IMR-90 (cell line): ENCODE measurements at regions not wholly inside any gene's neighbourhood (a gene's known extent, or its start where the extent isn't known, plus 50 kb on each side); places are given as distances from the start of the nearest gene placed in this dataset.

Experiments used
- ATAC-seq: fragments of 200-7000 bp; cut with Tn5 transposase; 2 replicates; pipeline ENCODE4 v1.9.1; 2020; ENCODE audit warnings: low read depth, mild to moderate bottlenecking, moderate library complexity
- BruUV-seq: library from RNA; stranded (reverse); fragments of 400-500 nt; replicated peaks from 2 replicates; lab custom pipeline; 2021; lab: Mats Ljungman, UMichigan
- CTCF ChIA-PET: fragments of 300-600 bp; formaldehyde crosslinking; extraction: SDS; loops from one replicate; lab custom pipeline; 2021; ENCODE audit warnings: antibody characterized with exemption; lab: Yijun Ruan, JAX
- POLR2A ChIA-PET: fragments of 300-600 bp; sonication (Branson Sonifier 250); formaldehyde crosslinking; loops from one replicate; lab custom pipeline; 2022; ENCODE audit warnings: antibody characterized with exemption; ENCODE audit not compliant: unreplicated experiment; lab: Charles Lee
- DNase-seq: peaks from one replicate; pipeline ENCODE4 v3.0.0; 2013
- H2AFZ ChIP-seq: replicated peaks from 2 replicates; pipeline ENCODE3; 2013; ENCODE audit warnings: low read length, mild to moderate bottlenecking; ENCODE audit not compliant: poor library complexity
- H2AK5ac ChIP-seq: 2 replicates; pipeline ENCODE4 v1.6.1; 2013; ENCODE audit warnings: low read depth, low read length, inconsistent platforms
- H2AK9ac ChIP-seq: replicated peaks from 2 replicates; pipeline ENCODE3; 2013; ENCODE audit warnings: mild to moderate bottlenecking, low read depth, low read length, moderate library complexity; ENCODE audit not compliant: poor library complexity
- H2BK120ac ChIP-seq: 2 replicates; pipeline ENCODE4 v1.6.1; 2013; ENCODE audit warnings: low read depth, low read length, inconsistent platforms
- H2BK15ac ChIP-seq: 3 replicates; pipeline ENCODE4 v1.6.1; 2013; ENCODE audit warnings: low read depth, low read length, inconsistent platforms
- H2BK20ac ChIP-seq: 2 replicates; pipeline ENCODE4 v1.6.1; 2013; ENCODE audit warnings: low read depth, mild to moderate bottlenecking, inconsistent platforms, low read length, moderate library complexity
- H2BK5ac ChIP-seq: 2 replicates; pipeline ENCODE4 v1.6.1; 2013; ENCODE audit warnings: mild to moderate bottlenecking, low read depth, low read length, inconsistent platforms; ENCODE audit not compliant: poor library complexity, severe bottlenecking
- H3K14ac ChIP-seq: replicated peaks from 2 replicates; pipeline ENCODE4 v1.6.1; 2013; ENCODE audit warnings: low read depth, low read length, inconsistent platforms
- H3K18ac ChIP-seq: 2 replicates; pipeline ENCODE4 v1.6.1; 2013; ENCODE audit warnings: low read depth, low read length, control low read depth
- H3K23ac ChIP-seq: 2 replicates; pipeline ENCODE4 v1.6.1; 2013; ENCODE audit warnings: low read depth, low read length, inconsistent platforms
- H3K27ac ChIP-seq: 2 replicates; pipeline ENCODE4 v1.5.1; 2013; ENCODE audit warnings: mild to moderate bottlenecking, control low read depth, low read length; ENCODE audit not compliant: insufficient read depth
- H3K27me3 ChIP-seq: 2 replicates; pipeline ENCODE4 v1.6.1; 2013; ENCODE audit warnings: low read length; ENCODE audit not compliant: control insufficient read depth, insufficient read depth
- H3K36me3 ChIP-seq: 2 replicates; pipeline ENCODE4 v1.6.1; 2013; ENCODE audit warnings: low read length, mixed read lengths; ENCODE audit not compliant: control insufficient read depth, insufficient read depth
- H3K4ac ChIP-seq: 2 replicates; pipeline ENCODE4 v1.6.1; 2013; ENCODE audit warnings: low read depth, low read length, inconsistent platforms
- H3K4me1 ChIP-seq: 2 replicates; pipeline ENCODE4 v1.6.1; 2013; ENCODE audit warnings: low read length, mixed read lengths; ENCODE audit not compliant: control insufficient read depth, insufficient read depth
- H3K4me2 ChIP-seq: 2 replicates; pipeline ENCODE4 v1.6.1; 2013; ENCODE audit warnings: low read depth, mild to moderate bottlenecking, control low read depth, low read length, moderate library complexity
- H3K4me3 ChIP-seq: 2 replicates; pipeline ENCODE4 v1.5.1; 2013; ENCODE audit warnings: low read depth, mild to moderate bottlenecking, control low read depth, low read length, moderate library complexity; ENCODE audit not compliant: insufficient read depth
- H3K56ac ChIP-seq: 2 replicates; pipeline ENCODE4 v1.6.1; 2013; ENCODE audit warnings: low read length, inconsistent platforms; ENCODE audit not compliant: insufficient read depth; ENCODE audit errors: extremely low read depth
- H3K79me1 ChIP-seq, 2 experiments: 2 replicates each; pipeline ENCODE4 v1.6.1; 2013; ENCODE audit warnings: low read length in 2 of 2, inconsistent platforms in 1 of 2, low read depth in 1 of 2
- H3K9ac ChIP-seq: 2 replicates; pipeline ENCODE4 v1.6.1; 2013; ENCODE audit warnings: low read depth, low read length, control low read depth
- H3K9me1 ChIP-seq: 2 replicates; pipeline ENCODE4 v1.6.1; 2013; ENCODE audit warnings: low read length, inconsistent platforms; ENCODE audit not compliant: insufficient read depth
- H3K9me3 ChIP-seq: 2 replicates; pipeline ENCODE4 v1.6.1; 2013; ENCODE audit warnings: low read length; ENCODE audit not compliant: control insufficient read depth, insufficient read depth
- H4K20me1 ChIP-seq: 2 replicates; pipeline ENCODE4 v1.6.1; 2013; ENCODE audit warnings: low read length, inconsistent platforms; ENCODE audit not compliant: insufficient read depth
- H4K5ac ChIP-seq: 2 replicates; pipeline ENCODE4 v1.6.1; 2013; ENCODE audit warnings: mild to moderate bottlenecking, low read depth, low read length, control low read depth
- H4K8ac ChIP-seq, 2 experiments: 2 replicates each; pipeline ENCODE4 v1.6.1; 2013; ENCODE audit warnings: low read depth in 2 of 2, low read length in 2 of 2, control low read depth in 1 of 2, inconsistent platforms in 1 of 2
- H4K91ac ChIP-seq: 2 replicates; pipeline ENCODE4 v1.6.1; 2013; ENCODE audit warnings: low read depth, low read length, inconsistent platforms; ENCODE audit not compliant: insufficient read depth
- BHLHE40 ChIP-seq: fragments of 150-350 bp; IDR thresholded peaks from 2 replicates; pipeline ENCODE4 v1.6.1; 2016; ENCODE audit warnings: mild to moderate bottlenecking, low read depth, low read length
- CEBPB ChIP-seq: IDR thresholded peaks from 2 replicates; pipeline ENCODE4 v1.6.1; 2012; ENCODE audit warnings: low read depth, low read length, improper control_type of control experiment
- CHD1 ChIP-seq: IDR thresholded peaks from 2 replicates; pipeline ENCODE4 v1.6.1; 2012; ENCODE audit warnings: low read depth, low read length, improper control_type of control experiment
- CTCF ChIP-seq: conservative IDR thresholded peaks from 2 replicates; pipeline ENCODE4 v1.5.1; 2012; ENCODE audit warnings: mild to moderate bottlenecking, low read depth, low read length, improper control_type of control experiment
- ELK1 ChIP-seq: fragments of 150-350 bp; IDR thresholded peaks from 2 replicates; pipeline ENCODE4 v1.6.1; 2016; ENCODE audit warnings: low read depth, mild to moderate bottlenecking, low read length, moderate library complexity, borderline replicate concordance
- FOS ChIP-seq: fragments of 150-350 bp; IDR thresholded peaks from 2 replicates; pipeline ENCODE4 v1.6.1; 2016; ENCODE audit warnings: low read depth, low read length
- MAFK ChIP-seq: IDR thresholded peaks from 2 replicates; pipeline ENCODE4 v1.6.1; 2012; ENCODE audit warnings: low read depth, low read length, improper control_type of control experiment
- MAZ ChIP-seq: IDR thresholded peaks from 2 replicates; pipeline ENCODE4 v1.6.1; 2012; ENCODE audit warnings: low read depth, mild to moderate bottlenecking, low read length, improper control_type of control experiment, moderate library complexity, borderline replicate concordance
- MXI1 ChIP-seq: IDR thresholded peaks from 2 replicates; pipeline ENCODE4 v1.6.1; 2012; ENCODE audit warnings: low read depth, mild to moderate bottlenecking, low read length, moderate library complexity, borderline replicate concordance
- NFE2L2 ChIP-seq: fragments of 150-350 bp; IDR thresholded peaks from 2 replicates; pipeline ENCODE4 v1.6.1; 2016; ENCODE audit warnings: low read depth, mild to moderate bottlenecking, low read length
- POLR2A ChIP-seq: IDR thresholded peaks from 2 replicates; pipeline ENCODE4 v1.6.1; 2012; ENCODE audit warnings: mild to moderate bottlenecking, low read depth, low read length
- RAD21 ChIP-seq: IDR thresholded peaks from 2 replicates; pipeline ENCODE4 v1.6.1; 2012; ENCODE audit warnings: low read length, improper control_type of control experiment
- RCOR1 ChIP-seq: IDR thresholded peaks from 2 replicates; pipeline ENCODE4 v1.6.1; 2012; ENCODE audit warnings: mild to moderate bottlenecking, low read length, improper control_type of control experiment; ENCODE audit not compliant: insufficient replicate concordance
- USF2 ChIP-seq: fragments of 150-350 bp; IDR thresholded peaks from 2 replicates; pipeline ENCODE4 v1.6.1; 2017; ENCODE audit warnings: mild to moderate bottlenecking, antibody characterized with exemption, low read length, low read depth
- WGBS, 2 experiments: methylation state at CpG; one replicate each; pipeline versions ENCODE4 v1.1.5 to v1.1.7; 2013; ENCODE audit warnings: missing lambda C conversion rate in 2 of 2; ENCODE audit not compliant: insufficient read length in 1 of 2; ENCODE audit errors: extremely low coverage in 2 of 2; 5-methylcytosine and 5-hydroxymethylcytosine counted together
- dilution Hi-C: fragments of 300-500 bp; cut with HindIII; formaldehyde crosslinking; loops from one replicate; pipeline ENCODE4 v1.14.3; 2018; ENCODE audit warnings: low sequenced_read_pairs; ENCODE audit not compliant: unreplicated experiment
- in situ Hi-C: fragments of 300-500 bp; cut with MboI; formaldehyde crosslinking; loops from 3 replicates; pipeline ENCODE4 v1.14.3; 2019; ENCODE audit warnings: low sequenced_read_pairs, inconsistent platforms, mixed read lengths
- intact Hi-C: fragments of 100-400 bp; cut with micrococcal nuclease; formaldehyde crosslinking; loops from 2 replicates; pipeline ENCODE4 v1.10.0; 2022

GRCh38 chr9:82116556-82116955, 128.0 kb downstream of the SPATA31D1 start:
- Histone ChIP-seq H3K27me3 (no peaks in the 10 kb centered on the region), H3K9me3 (no peaks in the 10 kb centered on the region), H3K14ac (no peak overlapping the region), H2BK5ac (no peak overlapping the region), H3K79me1 (no peaks in the 10 kb centered on the region), H3K23ac (no peak overlapping the region), H3K9me1 (no peaks in the 10 kb centered on the region), H2BK120ac (no peak overlapping the region), H2AFZ (no peak overlapping the region), H3K4me2 (no peak overlapping the region), H3K56ac (no peak overlapping the region), H4K20me1 (no peaks in the 10 kb centered on the region), H3K4ac (no peak overlapping the region), H3K27ac (no peak overlapping the region), H2AK9ac (no peak overlapping the region), H3K36me3 (no peaks in the 10 kb centered on the region), H3K4me3 (no peak overlapping the region), H4K5ac (no peak overlapping the region), H3K9ac (no peak overlapping the region), H4K8ac (no peak overlapping the region), H2AK5ac (no peak overlapping the region), H3K4me1 (no peaks in the 10 kb centered on the region; the same call in 1 of the 2 replicates), H4K91ac (no peak overlapping the region), H2BK20ac (no peak overlapping the region), H2BK15ac (no peak overlapping the region), H3K18ac (no peak overlapping the region)
- dilution Hi-C loops = no loop called here
- no CpG with 5 or more reads among the region's 3 CpGs for WGBS, 2 experiments
- no peak for TF ChIP-seq MXI1
- no peak for TF ChIP-seq POLR2A
- TF ChIP-seq BHLHE40 = no peak
- no peak for TF ChIP-seq NFE2L2
- TF ChIP-seq USF2 = no peak
- TF ChIP-seq CHD1 = no peak
- TF ChIP-seq RAD21 = no peak
- no peak for TF ChIP-seq CTCF
- TF ChIP-seq CEBPB = no peak
- no peak for TF ChIP-seq FOS
- no peak for TF ChIP-seq ELK1
- no peak for TF ChIP-seq MAZ
- no peak for TF ChIP-seq MAFK
- TF ChIP-seq RCOR1 = no peak
- POLR2A ChIA-PET = no interaction called here
- BruUV-seq = no TSS peak
- in situ Hi-C loops = no loop called here
- intact Hi-C loops = no loop called here
- CTCF ChIA-PET = no interaction called here
- DNase-seq (no peak), ATAC-seq (no peak)
